Fibroblast of lung (primary cell): ENCODE measurements at regions not wholly inside any gene's neighbourhood (a gene's known extent, or its start where the extent isn't known, plus 50 kb on each side); places are given as distances from the start of the nearest gene placed in this dataset.
"Not testable (repeated sequence)": the region's sequence is repeated elsewhere in the genome, so short reads cannot be mapped to it uniquely, and the experiment has no call there.

Experiments used
- DNase-seq, 2 donors: peaks; one replicate each; pipeline versions ENCODE4 v3.0.0 to v3.0.0-alpha.2; 2010; ENCODE audit warnings: low read depth in 2 of 2
- H2AFZ ChIP-seq: 2 replicates; pipeline ENCODE4 v1.5.1; 2012; ENCODE audit warnings: low read length, control low read depth, inconsistent platforms
- H3K27ac ChIP-seq: 2 replicates; pipeline ENCODE4 v1.5.1; 2011; ENCODE audit warnings: low read length, control low read depth; ENCODE audit not compliant: insufficient read depth
- H3K27me3 ChIP-seq: 2 replicates; pipeline ENCODE4 v1.5.1; 2011; ENCODE audit warnings: mild to moderate bottlenecking, low read length; ENCODE audit not compliant: control insufficient read depth, insufficient read depth
- H3K36me3 ChIP-seq: 2 replicates; pipeline ENCODE4 v1.5.1; 2011; ENCODE audit warnings: low read length; ENCODE audit not compliant: control insufficient read depth, insufficient read depth
- H3K4me1 ChIP-seq: 2 replicates; pipeline ENCODE4 v1.5.1; 2011; ENCODE audit warnings: low read length; ENCODE audit not compliant: control insufficient read depth, insufficient read depth; ENCODE audit errors: extremely low read depth
- H3K4me2 ChIP-seq: 2 replicates; pipeline ENCODE4 v1.5.1; 2011; ENCODE audit warnings: low read length, control low read depth; ENCODE audit not compliant: insufficient read depth; ENCODE audit errors: extremely low read depth
- H3K4me3 ChIP-seq, 4 experiments: fragments of 200-600 bp in 1 of 4; sonication (generic) in 1 of 4; replicated peaks in 1 of 4; 2 replicates each; pipeline ENCODE4 v1.5.1; 2011 to 2016; ENCODE audit warnings: low read length in 4 of 4, low read depth in 3 of 4, mild to moderate bottlenecking in 3 of 4, control low read depth in 2 of 4, inconsistent platforms in 1 of 4, mixed read lengths in 1 of 4; ENCODE audit not compliant: insufficient read depth in 1 of 4; ENCODE audit errors: control extremely low read depth in 1 of 4
- H3K79me2 ChIP-seq: 2 replicates; pipeline ENCODE4 v1.5.1; 2012; ENCODE audit warnings: mild to moderate bottlenecking, low read length, inconsistent platforms; ENCODE audit not compliant: control insufficient read depth, insufficient read depth
- H3K9ac ChIP-seq: 2 replicates; pipeline ENCODE4 v1.5.1; 2011; ENCODE audit warnings: mild to moderate bottlenecking, low read length, control low read depth; ENCODE audit not compliant: insufficient read depth
- H3K9me3 ChIP-seq: 2 replicates; pipeline ENCODE4 v1.5.1; 2012; ENCODE audit warnings: low read depth, low read length; ENCODE audit not compliant: control insufficient read depth, insufficient read depth
- H4K20me1 ChIP-seq: 2 replicates; pipeline ENCODE4 v1.5.1; 2011; ENCODE audit warnings: low read length; ENCODE audit not compliant: control insufficient read depth, insufficient read depth; ENCODE audit errors: extremely low read depth
- EZH2 ChIP-seq: IDR thresholded peaks from 2 replicates; pipeline ENCODE4 v1.5.1; 2012; ENCODE audit warnings: low read length, control low read depth, mild to moderate bottlenecking; ENCODE audit errors: missing control alignments
- TF ChIP-seq, protein P1 (sequence below), 2 donors: IDR thresholded peaks in 1 of 2; conservative IDR thresholded peaks in 1 of 2; 1 replicate in 1 of 2; 2 replicates in 1 of 2; pipeline ENCODE4 v1.5.1; 2011 to 2012; ENCODE audit warnings: low read length in 2 of 2, control low read depth in 1 of 2, inconsistent platforms in 1 of 2, low read depth in 1 of 2, mild to moderate bottlenecking in 1 of 2

DNA sequence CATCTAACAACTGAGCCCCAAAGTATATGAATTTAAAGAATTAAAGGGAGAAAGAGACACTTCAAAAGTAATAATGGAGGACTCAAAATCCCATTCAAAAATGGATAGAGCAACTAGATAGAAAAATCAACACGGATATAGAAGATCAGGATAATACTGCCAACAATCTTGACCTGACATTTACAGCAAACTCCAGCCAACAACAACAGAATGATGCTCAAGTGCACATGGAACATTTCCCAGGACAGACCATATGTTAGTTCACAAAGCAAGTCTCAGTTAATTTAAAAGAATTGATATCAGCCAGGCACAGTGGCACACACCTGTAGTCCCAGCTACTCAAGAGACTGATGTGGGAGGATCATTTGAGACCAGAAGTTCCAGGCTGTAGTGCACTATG is 72.0 kb upstream of the SMARCAD1 start:
- H4K20me1 ChIP-seq: no peaks in the 10 kb centered on the region
- no peak for DNase-seq
- no peaks in the 10 kb centered on the region for H3K4me1 ChIP-seq
- H3K9me3 ChIP-seq: no peaks in the 10 kb centered on the region
- no peak overlapping the region for H2AFZ ChIP-seq
- H3K4me3 ChIP-seq: no peak overlapping the region
- H3K27ac ChIP-seq: no peak overlapping the region
- H3K79me2 ChIP-seq: no peaks in the 10 kb centered on the region
- no peak overlapping the region for H3K4me2 ChIP-seq
- no peaks in the 10 kb centered on the region for H3K36me3 ChIP-seq
- no peaks in the 10 kb centered on the region for H3K27me3 ChIP-seq
- no peak overlapping the region for H3K9ac ChIP-seq
- no peak for TF ChIP-seq EZH2
- TF ChIP-seq, protein P1, sequence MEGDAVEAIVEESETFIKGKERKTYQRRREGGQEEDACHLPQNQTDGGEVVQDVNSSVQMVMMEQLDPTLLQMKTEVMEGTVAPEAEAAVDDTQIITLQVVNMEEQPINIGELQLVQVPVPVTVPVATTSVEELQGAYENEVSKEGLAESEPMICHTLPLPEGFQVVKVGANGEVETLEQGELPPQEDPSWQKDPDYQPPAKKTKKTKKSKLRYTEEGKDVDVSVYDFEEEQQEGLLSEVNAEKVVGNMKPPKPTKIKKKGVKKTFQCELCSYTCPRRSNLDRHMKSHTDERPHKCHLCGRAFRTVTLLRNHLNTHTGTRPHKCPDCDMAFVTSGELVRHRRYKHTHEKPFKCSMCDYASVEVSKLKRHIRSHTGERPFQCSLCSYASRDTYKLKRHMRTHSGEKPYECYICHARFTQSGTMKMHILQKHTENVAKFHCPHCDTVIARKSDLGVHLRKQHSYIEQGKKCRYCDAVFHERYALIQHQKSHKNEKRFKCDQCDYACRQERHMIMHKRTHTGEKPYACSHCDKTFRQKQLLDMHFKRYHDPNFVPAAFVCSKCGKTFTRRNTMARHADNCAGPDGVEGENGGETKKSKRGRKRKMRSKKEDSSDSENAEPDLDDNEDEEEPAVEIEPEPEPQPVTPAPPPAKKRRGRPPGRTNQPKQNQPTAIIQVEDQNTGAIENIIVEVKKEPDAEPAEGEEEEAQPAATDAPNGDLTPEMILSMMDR (conservative IDR thresholded peaks at IDR 0.05 in 1 of 2, IDR thresholded peaks at IDR 0.05 in 1 of 2; ENCODE audit: low read depth in 1 of 2, low read length in 2 of 2): no peak

GRCh38 chr4:94139931-94140612 is 67.6 kb upstream of the SMARCAD1 start:
- DNase-seq: no peak
- H4K20me1 ChIP-seq: no peaks in the 10 kb centered on the region
- no peaks in the 10 kb centered on the region for H3K27me3 ChIP-seq
- H3K4me3 ChIP-seq: no peak overlapping the region
- H3K27ac ChIP-seq: no peak overlapping the region
- H3K4me2 ChIP-seq: no peak overlapping the region
- H3K4me1 ChIP-seq: no peaks in the 10 kb centered on the region
- no peak overlapping the region for H3K9ac ChIP-seq
- no peaks in the 10 kb centered on the region for H3K9me3 ChIP-seq
- H2AFZ ChIP-seq: no peak overlapping the region
- H3K79me2 ChIP-seq: no peaks in the 10 kb centered on the region
- TF ChIP-seq EZH2: no peak
- TF ChIP-seq, protein P1 (conservative IDR thresholded peaks at IDR 0.05 in 1 of 2, IDR thresholded peaks at IDR 0.05 in 1 of 2; ENCODE audit: low read depth in 1 of 2, low read length in 2 of 2): no peak
- no peaks in the 10 kb centered on the region for H3K36me3 ChIP-seq

DNA sequence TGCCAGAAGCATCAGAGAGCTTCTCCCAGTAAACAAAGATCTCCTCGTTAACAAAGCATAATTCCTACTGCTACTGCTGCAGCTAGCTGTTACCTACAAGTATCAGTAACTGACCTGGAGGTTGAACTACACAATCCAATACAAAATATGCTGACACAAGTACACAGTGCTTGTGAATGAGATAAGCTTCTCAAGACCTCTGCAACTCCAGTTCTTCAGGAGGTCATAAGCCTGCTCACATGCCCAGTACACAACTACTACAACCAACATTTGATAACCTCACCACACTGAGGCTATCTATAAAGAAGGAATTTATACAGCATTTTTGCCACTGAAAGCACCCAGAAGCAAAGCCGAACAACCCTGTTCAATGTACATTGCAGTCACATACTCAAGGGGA is 66.7 kb upstream of the SMARCAD1 start:
- no peaks in the 10 kb centered on the region for H4K20me1 ChIP-seq
- no peak overlapping the region for H3K9ac ChIP-seq
- H3K4me3 ChIP-seq: no peak overlapping the region
- H3K27ac ChIP-seq: no peak overlapping the region
- H3K4me1 ChIP-seq: no peaks in the 10 kb centered on the region
- no peak for TF ChIP-seq EZH2
- TF ChIP-seq, protein P1 (conservative IDR thresholded peaks at IDR 0.05 in 1 of 2, IDR thresholded peaks at IDR 0.05 in 1 of 2; ENCODE audit: low read depth in 1 of 2, low read length in 2 of 2): no peak
- no peak overlapping the region for H2AFZ ChIP-seq
- no peak for DNase-seq
- no peaks in the 10 kb centered on the region for H3K36me3 ChIP-seq
- no peak overlapping the region for H3K4me2 ChIP-seq
- no peaks in the 10 kb centered on the region for H3K27me3 ChIP-seq
- H3K9me3 ChIP-seq: no peaks in the 10 kb centered on the region
- H3K79me2 ChIP-seq: no peaks in the 10 kb centered on the region

DNA sequence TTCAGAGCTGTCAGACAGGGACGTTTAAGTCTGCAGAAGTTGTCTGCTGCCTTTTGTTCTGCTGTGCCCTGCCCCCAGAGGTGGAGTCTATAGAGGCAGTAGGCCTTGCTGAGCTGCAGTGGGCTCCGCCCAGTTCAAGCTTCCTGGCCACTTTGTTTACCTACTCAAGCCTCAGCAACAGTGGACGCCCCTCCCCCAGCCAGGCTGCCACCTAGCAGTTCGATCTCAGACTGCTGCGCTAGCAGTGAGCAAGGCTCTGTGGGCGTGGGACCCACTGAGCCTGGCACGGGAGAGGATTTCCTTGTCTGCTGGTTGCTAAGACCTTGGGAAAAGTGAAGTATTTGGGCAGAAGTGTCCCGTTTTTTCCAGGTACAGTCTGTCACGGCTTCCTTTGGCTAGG is 59.6 kb upstream of the SMARCAD1 start:
- not testable (repeated sequence) for H3K79me2 ChIP-seq, H3K36me3 ChIP-seq, H4K20me1 ChIP-seq, H3K9ac ChIP-seq, H2AFZ ChIP-seq, H3K4me2 ChIP-seq, DNase-seq, H3K4me3 ChIP-seq, H3K9me3 ChIP-seq, H3K27me3 ChIP-seq, H3K27ac ChIP-seq, H3K4me1 ChIP-seq
